ENCODE measurements at regions not wholly inside any gene's neighbourhood (a gene's known extent, or its start where the extent isn't known, plus 50 kb on each side); places are given as distances from the start of the nearest gene placed in this dataset.

- Histone ChIP-seq H3K27me3 (no peaks in the 10 kb centered on the region), H3K27ac (no peak overlapping the region), H3K9me3 (no peaks in the 10 kb centered on the region), H3K4me3 (no peak overlapping the region), H3K4me1 (no peaks in the 10 kb centered on the region), H3K36me3 (no peaks in the 10 kb centered on the region)
- no peak for DNase-seq (ENCODE audit: low spot score in 2 of 2)
- no peak for TF ChIP-seq CTCF (IDR thresholded peaks at IDR 0.05)
- TF ChIP-seq EP300 (IDR thresholded peaks at IDR 0.05) = no peak
- no peak for TF ChIP-seq POLR2A (IDR thresholded peaks at IDR 0.05)
- 92 to 93% methylated on average over 1 of the region's 1 CpG for WGBS, 2 donors
Observed at GRCh38 chr1:74818241-74818640, 85.3 kb downstream of the TYW3 start.

GRCh38 chr1:74818661-74819456 is 85.9 kb downstream of the TYW3 start:
- WGBS, 2 donors = 65 to 80% methylated on average over 6 of the region's 6 CpGs
- H3K36me3 ChIP-seq = no peaks in the 10 kb centered on the region
- H3K27ac ChIP-seq = no peak overlapping the region
- no peaks in the 10 kb centered on the region for H3K27me3 ChIP-seq
- TF ChIP-seq POLR2A (IDR thresholded peaks at IDR 0.05) = no peak
- no peak for TF ChIP-seq EP300 (IDR thresholded peaks at IDR 0.05)
- no peak for TF ChIP-seq CTCF (IDR thresholded peaks at IDR 0.05)
- H3K4me3 ChIP-seq = no peak overlapping the region
- H3K4me1 ChIP-seq = no peaks in the 10 kb centered on the region
- no peak for DNase-seq (ENCODE audit: low spot score in 2 of 2)
- H3K9me3 ChIP-seq = no peaks in the 10 kb centered on the region

- H3K27ac ChIP-seq = no peak overlapping the region
- H3K4me1 ChIP-seq = no peaks in the 10 kb centered on the region
- H3K36me3 ChIP-seq = no peaks in the 10 kb centered on the region
- no peaks in the 10 kb centered on the region for H3K9me3 ChIP-seq
- no peak for DNase-seq (ENCODE audit: low spot score in 2 of 2)
- H3K4me3 ChIP-seq = no peak overlapping the region
- H3K27me3 ChIP-seq = no peaks in the 10 kb centered on the region
- TF ChIP-seq EP300 (IDR thresholded peaks at IDR 0.05) (no peak), POLR2A (IDR thresholded peaks at IDR 0.05) (no peak), CTCF (IDR thresholded peaks at IDR 0.05) (no peak)
- 89 to 92% methylated on average over 3 of the region's 3 CpGs for WGBS, 2 donors
Observed at GRCh38 chr1:74822851-74823401, 90.0 kb downstream of the TYW3 start.

- no peaks in the 10 kb centered on the region for H3K27me3 ChIP-seq
- no peak for DNase-seq (ENCODE audit: low spot score in 2 of 2)
- H3K4me3 ChIP-seq = no peak overlapping the region
- whole genome bisulfite sequencing, 2 donors = 70 to 93% methylated on average over 4 of the region's 4 CpGs
- no peak for TF ChIP-seq CTCF (IDR thresholded peaks at IDR 0.05)
- TF ChIP-seq POLR2A (IDR thresholded peaks at IDR 0.05) = no peak
- no peak for TF ChIP-seq EP300 (IDR thresholded peaks at IDR 0.05)
- H3K4me1 ChIP-seq = no peaks in the 10 kb centered on the region
- H3K36me3 ChIP-seq = no peaks in the 10 kb centered on the region
- H3K27ac ChIP-seq = no peak overlapping the region
- no peaks in the 10 kb centered on the region for H3K9me3 ChIP-seq
Observed at GRCh38 chr1:74824497-74825107, 91.7 kb downstream of the TYW3 start.

GRCh38 chr1:74830766-74831165 is 97.8 kb downstream of the TYW3 start:
- TF ChIP-seq POLR2A (IDR thresholded peaks at IDR 0.05) = no peak
- 91 to 98% methylated on average over 2 of the region's 2 CpGs for WGBS, 2 donors
- no peaks in the 10 kb centered on the region for H3K4me1 ChIP-seq
- no peaks in the 10 kb centered on the region for H3K9me3 ChIP-seq
- no peaks in the 10 kb centered on the region for H3K36me3 ChIP-seq
- H3K27ac ChIP-seq = no peak overlapping the region
- no peaks in the 10 kb centered on the region for H3K27me3 ChIP-seq
- DNase-seq (ENCODE audit: low spot score in 2 of 2) = no peak
- H3K4me3 ChIP-seq = no peak overlapping the region
